Activated T-helper 1 cell treated with anti-CD3 and anti-CD28 coated beads, Interleukin-12 subunit alpha, Interleukin-12 subunit beta, Interleukin-2, Interleukin-4 antibody, amounts not matched to agents 30 ng/mL and 10 ng/mL and 1 ng/mL, durations not matched to agents 14 hours and 24 hours and 36 hours (primary cell): ENCODE measurements at regions not wholly inside any gene's neighbourhood (a gene's known extent, or its start where the extent isn't known, plus 50 kb on each side); places are given as distances from the start of the nearest gene placed in this dataset.

ENCODE experiments used
- DNase-seq: peaks from one replicate; pipeline ENCODE4 v3.0.0; 2021; ENCODE audit warnings: low spot score
- H3K27ac Mint-ChIP-seq: one replicate; pipeline ENCODE4 v1.8.0; 2021; ENCODE audit warnings: mild to moderate bottlenecking, mixed read lengths
- H3K27me3 Mint-ChIP-seq: one replicate; pipeline ENCODE4 v1.8.0; 2022; ENCODE audit warnings: mild to moderate bottlenecking, moderate library complexity, mixed read lengths; ENCODE audit not compliant: insufficient read depth
- H3K36me3 Mint-ChIP-seq: one replicate; pipeline ENCODE4 v1.8.0; 2021; ENCODE audit warnings: low read depth, mixed read lengths
- H3K4me1 Mint-ChIP-seq: one replicate; pipeline ENCODE4 v1.8.0; 2021; ENCODE audit warnings: low read depth, mixed read lengths
- H3K4me3 Mint-ChIP-seq: one replicate; pipeline ENCODE4 v1.8.0; 2021; ENCODE audit warnings: mild to moderate bottlenecking, moderate library complexity, mixed read lengths
- H3K9me3 Mint-ChIP-seq: one replicate; pipeline ENCODE4 v1.8.0; 2021; ENCODE audit warnings: mixed read lengths
- intact Hi-C: fragments of 100-400 bp; cut with micrococcal nuclease; formaldehyde crosslinking; loops from one replicate; pipeline ENCODE4 v1.15.1; 2024

- no peaks in the 10 kb centered on the region for H3K27me3 Mint-ChIP-seq
- H3K4me1 Mint-ChIP-seq, result no peaks in the 10 kb centered on the region
- no peak overlapping the region for H3K27ac Mint-ChIP-seq
- intact Hi-C loops, result no loop called here
- H3K4me3 Mint-ChIP-seq, result no peak overlapping the region
- H3K36me3 Mint-ChIP-seq, result no peaks in the 10 kb centered on the region
- DNase-seq, result no peak
- no peaks in the 10 kb centered on the region for H3K9me3 Mint-ChIP-seq
These were observed 500.3 kb upstream of the SMIM21 start for GRCh38 chr18:75927791-75928190.

- H3K9me3 Mint-ChIP-seq, result no peaks in the 10 kb centered on the region
- H3K4me1 Mint-ChIP-seq, result no peaks in the 10 kb centered on the region
- DNase-seq, result no peak
- H3K36me3 Mint-ChIP-seq, result no peaks in the 10 kb centered on the region
- intact Hi-C loops, result no loop called here
- H3K27me3 Mint-ChIP-seq, result no peaks in the 10 kb centered on the region
- H3K27ac Mint-ChIP-seq, result no peak overlapping the region
- H3K4me3 Mint-ChIP-seq, result no peak overlapping the region
These were observed 499.3 kb upstream of the SMIM21 start for GRCh38 chr18:75926811-75927210.

- Mint-ChIP-seq H3K9me3 (no peaks in the 10 kb centered on the region), H3K4me1 (no peaks in the 10 kb centered on the region), H3K36me3 (no peaks in the 10 kb centered on the region), H3K27ac (no peak overlapping the region), H3K27me3 (no peaks in the 10 kb centered on the region), H3K4me3 (no peak overlapping the region)
- no peak for DNase-seq
- intact Hi-C loops, result no loop called here
These were observed 495.7 kb upstream of the SMIM21 start for GRCh38 chr18:75923169-75923568.

- intact Hi-C loops, result no loop called here
- Mint-ChIP-seq H3K36me3 (no peaks in the 10 kb centered on the region), H3K27me3 (peaks cover 14% of the 10 kb centered on the region), H3K4me3 (no peak overlapping the region), H3K4me1 (no peaks in the 10 kb centered on the region), H3K9me3 (no peaks in the 10 kb centered on the region), H3K27ac (no peak overlapping the region)
- DNase-seq, result no peak
These were observed 489.1 kb upstream of the SMIM21 start for GRCh38 chr18:75916624-75916982.

- intact Hi-C loops, result no loop called here
- no peaks in the 10 kb centered on the region for H3K4me1 Mint-ChIP-seq
- peaks cover 14% of the 10 kb centered on the region for H3K27me3 Mint-ChIP-seq
- DNase-seq, result no peak
- H3K4me3 Mint-ChIP-seq, result no peak overlapping the region
- H3K27ac Mint-ChIP-seq, result no peak overlapping the region
- no peaks in the 10 kb centered on the region for H3K9me3 Mint-ChIP-seq
- no peaks in the 10 kb centered on the region for H3K36me3 Mint-ChIP-seq
These were observed 488.6 kb upstream of the SMIM21 start for GRCh38 chr18:75915941-75916623.

- intact Hi-C loops, result no loop called here
- H3K4me1 Mint-ChIP-seq, result no peaks in the 10 kb centered on the region
- peaks cover 13% of the 10 kb centered on the region for H3K27me3 Mint-ChIP-seq
- no peak overlapping the region for H3K27ac Mint-ChIP-seq
- no peaks in the 10 kb centered on the region for H3K36me3 Mint-ChIP-seq
- no peak overlapping the region for H3K4me3 Mint-ChIP-seq
- H3K9me3 Mint-ChIP-seq, result no peaks in the 10 kb centered on the region
- DNase-seq, result no peak
These were observed 485.3 kb upstream of the SMIM21 start for GRCh38 chr18:75912829-75913228.

GRCh38 chr18:75904416-75904815 is 476.9 kb upstream of the SMIM21 start:
- Mint-ChIP-seq H3K27ac (no peak overlapping the region), H3K36me3 (no peaks in the 10 kb centered on the region), H3K4me1 (no peaks in the 10 kb centered on the region), H3K27me3 (no peaks in the 10 kb centered on the region), H3K4me3 (no peak overlapping the region), H3K9me3 (no peaks in the 10 kb centered on the region)
- intact Hi-C loops, result no loop called here
- no peak for DNase-seq

- no peaks in the 10 kb centered on the region for H3K27me3 Mint-ChIP-seq
- H3K4me3 Mint-ChIP-seq, result no peak overlapping the region
- no peak for DNase-seq
- H3K9me3 Mint-ChIP-seq, result no peaks in the 10 kb centered on the region
- H3K4me1 Mint-ChIP-seq, result no peaks in the 10 kb centered on the region
- H3K27ac Mint-ChIP-seq, result no peak overlapping the region
- no peaks in the 10 kb centered on the region for H3K36me3 Mint-ChIP-seq
- intact Hi-C loops, result no loop called here
These were observed 471.1 kb upstream of the SMIM21 start for GRCh38 chr18:75898651-75899050.

- H3K4me1 Mint-ChIP-seq, result no peaks in the 10 kb centered on the region
- no peaks in the 10 kb centered on the region for H3K27me3 Mint-ChIP-seq
- H3K9me3 Mint-ChIP-seq, result no peaks in the 10 kb centered on the region
- no peaks in the 10 kb centered on the region for H3K36me3 Mint-ChIP-seq
- intact Hi-C loops, result no loop called here
- H3K27ac Mint-ChIP-seq, result no peak overlapping the region
- no peak overlapping the region for H3K4me3 Mint-ChIP-seq
- DNase-seq, result no peak
These were observed 469.9 kb upstream of the SMIM21 start for GRCh38 chr18:75897386-75897785.

- Mint-ChIP-seq H3K4me1 (no peaks in the 10 kb centered on the region), H3K27me3 (no peaks in the 10 kb centered on the region), H3K36me3 (no peaks in the 10 kb centered on the region), H3K9me3 (no peaks in the 10 kb centered on the region), H3K27ac (no peak overlapping the region), H3K4me3 (no peak overlapping the region)
- intact Hi-C loops, result no loop called here
- no peak for DNase-seq
These were observed 469.4 kb upstream of the SMIM21 start for GRCh38 chr18:75896865-75897264.

- DNase-seq, result no peak
- no peaks in the 10 kb centered on the region for H3K9me3 Mint-ChIP-seq
- no peaks in the 10 kb centered on the region for H3K36me3 Mint-ChIP-seq
- no peaks in the 10 kb centered on the region for H3K4me1 Mint-ChIP-seq
- H3K27ac Mint-ChIP-seq, result no peak overlapping the region
- intact Hi-C loops, result no loop called here
- no peaks in the 10 kb centered on the region for H3K27me3 Mint-ChIP-seq
- H3K4me3 Mint-ChIP-seq, result no peak overlapping the region
These were observed 467.6 kb upstream of the SMIM21 start for GRCh38 chr18:75895135-75895534.

GRCh38 chr18:75884728-75885127 is 457.2 kb upstream of the SMIM21 start:
- intact Hi-C loops, result loop anchor here (2.0 kb wide), 1 partner anchor 464 kb away; no protein-coding TSS in a partner anchor

GRCh38 chr18:75880925-75881504 is 453.5 kb upstream of the SMIM21 start:
- Mint-ChIP-seq H3K36me3 (no peaks in the 10 kb centered on the region), H3K4me1 (no peaks in the 10 kb centered on the region), H3K4me3 (no peak overlapping the region), H3K27ac (no peak overlapping the region), H3K27me3 (no peaks in the 10 kb centered on the region), H3K9me3 (no peaks in the 10 kb centered on the region)
- intact Hi-C loops, result no loop called here
- no peak for DNase-seq

More at GRCh38 chr18:75884728-75885127, 457.2 kb upstream of the SMIM21 start:
- no peaks in the 10 kb centered on the region for H3K4me1 Mint-ChIP-seq
- H3K36me3 Mint-ChIP-seq, result no peaks in the 10 kb centered on the region
- H3K4me3 Mint-ChIP-seq, result no peak overlapping the region
- H3K9me3 Mint-ChIP-seq, result no peaks in the 10 kb centered on the region
- H3K27ac Mint-ChIP-seq, result no peak overlapping the region
- no peaks in the 10 kb centered on the region for H3K27me3 Mint-ChIP-seq
- no peak for DNase-seq

GRCh38 chr18:75880266-75880665 is 452.8 kb upstream of the SMIM21 start:
- intact Hi-C loops, result no loop called here
- Mint-ChIP-seq H3K4me3 (no peak overlapping the region), H3K27ac (no peak overlapping the region), H3K27me3 (no peaks in the 10 kb centered on the region), H3K36me3 (no peaks in the 10 kb centered on the region), H3K9me3 (no peaks in the 10 kb centered on the region), H3K4me1 (no peaks in the 10 kb centered on the region)
- no peak for DNase-seq
